GM12873 (cell line): ENCODE measurements at regions not wholly inside any gene's neighbourhood (a gene's known extent, or its start where the extent isn't known, plus 50 kb on each side); places are given as distances from the start of the nearest gene placed in this dataset.

Experiments
- CTCF ChIP-seq: IDR thresholded peaks from 2 replicates; pipeline ENCODE4 v1.5.1; 2012; ENCODE audit warnings: low read depth, mild to moderate bottlenecking, moderate library complexity, low read length, control low read depth; ENCODE audit not compliant: insufficient read depth; ENCODE audit errors: missing control alignments

GRCh38 chr21:14773777-14774345 lies 227.7 kb upstream of the SAMSN1 start:
- TF ChIP-seq CTCF = peak; percentile 65

- TF ChIP-seq CTCF = no peak
Observed at GRCh38 chr21:14771593-14771992, 225.5 kb upstream of the SAMSN1 start.

- TF ChIP-seq CTCF = no peak
Observed at GRCh38 chr21:14768042-14768441, 221.9 kb upstream of the SAMSN1 start.

GRCh38 chr21:14767192-14767852 lies 221.2 kb upstream of the SAMSN1 start:
- no peak for TF ChIP-seq CTCF

- TF ChIP-seq CTCF = no peak
Observed at GRCh38 chr21:14766241-14766640, 220.1 kb upstream of the SAMSN1 start.

- TF ChIP-seq CTCF = no peak
Observed at GRCh38 chr21:14763695-14764064, 217.6 kb upstream of the SAMSN1 start.

- TF ChIP-seq CTCF = no peak
Observed at GRCh38 chr21:14762734-14763694, 216.9 kb upstream of the SAMSN1 start.
